ENCODE measurements at regions not wholly inside any gene's neighbourhood (a gene's known extent, or its start where the extent isn't known, plus 50 kb on each side); places are given as distances from the start of the nearest gene placed in this dataset.

GRCh38 chr2:51413726-51414125, 381.8 kb upstream of the NRXN1 start:
- Histone ChIP-seq H3K36me3 (ENCODE audit: control insufficient read depth, insufficient read depth, low read length) (no peaks in the 10 kb centered on the region), H3K4me3 (ENCODE audit: low read depth, low read length) (no peak overlapping the region), H3K9me3 (ENCODE audit: control insufficient read depth, insufficient read depth, low read length) (no peaks in the 10 kb centered on the region), H3K27me3 (ENCODE audit: control insufficient read depth, insufficient read depth, low read length) (no peaks in the 10 kb centered on the region), H3K4me1 (ENCODE audit: control insufficient read depth, insufficient read depth, low read length) (peaks cover 10% of the 10 kb centered on the region), H3K9ac (ENCODE audit: low read depth, low read length) (no peak overlapping the region)

- Histone ChIP-seq H3K9me3 (ENCODE audit: control insufficient read depth, insufficient read depth, low read length) (no peaks in the 10 kb centered on the region), H3K4me3 (ENCODE audit: low read depth, low read length) (no peak overlapping the region), H3K9ac (ENCODE audit: low read depth, low read length) (no peak overlapping the region), H3K4me1 (ENCODE audit: control insufficient read depth, insufficient read depth, low read length) (peaks cover 10% of the 10 kb centered on the region), H3K36me3 (ENCODE audit: control insufficient read depth, insufficient read depth, low read length) (no peaks in the 10 kb centered on the region), H3K27me3 (ENCODE audit: control insufficient read depth, insufficient read depth, low read length) (no peaks in the 10 kb centered on the region)
Measured at GRCh38 chr2:51410331-51410730, 378.4 kb upstream of the NRXN1 start.

- H3K9me3 ChIP-seq (ENCODE audit: control insufficient read depth, insufficient read depth, low read length), result no peaks in the 10 kb centered on the region
- no peak overlapping the region for H3K4me3 ChIP-seq (ENCODE audit: low read depth, low read length)
- no peaks in the 10 kb centered on the region for H3K36me3 ChIP-seq (ENCODE audit: control insufficient read depth, insufficient read depth, low read length)
- H3K27me3 ChIP-seq (ENCODE audit: control insufficient read depth, insufficient read depth, low read length), result no peaks in the 10 kb centered on the region
- peaks cover 10% of the 10 kb centered on the region for H3K4me1 ChIP-seq (ENCODE audit: control insufficient read depth, insufficient read depth, low read length)
- H3K9ac ChIP-seq (ENCODE audit: low read depth, low read length), result no peak overlapping the region
Measured at GRCh38 chr2:51409920-51410319, 378.0 kb upstream of the NRXN1 start.

- Histone ChIP-seq H3K4me1 (ENCODE audit: control insufficient read depth, insufficient read depth, low read length) (no peaks in the 10 kb centered on the region), H3K9ac (ENCODE audit: low read depth, low read length) (no peak overlapping the region)
Measured at GRCh38 chr2:51404226-51404625, 372.3 kb upstream of the NRXN1 start.

GRCh38 chr2:51401546-51401945, 369.6 kb upstream of the NRXN1 start:
- no peaks in the 10 kb centered on the region for H3K27me3 ChIP-seq (ENCODE audit: control insufficient read depth, insufficient read depth, low read length)
- H3K36me3 ChIP-seq (ENCODE audit: control insufficient read depth, insufficient read depth, low read length), result no peaks in the 10 kb centered on the region
- H3K9me3 ChIP-seq (ENCODE audit: control insufficient read depth, insufficient read depth, low read length), result no peaks in the 10 kb centered on the region
- no peak overlapping the region for H3K4me3 ChIP-seq (ENCODE audit: low read depth, low read length)
- no peak overlapping the region for H3K9ac ChIP-seq (ENCODE audit: low read depth, low read length)
- H3K4me1 ChIP-seq (ENCODE audit: control insufficient read depth, insufficient read depth, low read length), result no peaks in the 10 kb centered on the region

More at GRCh38 chr2:51404226-51404625, 372.3 kb upstream of the NRXN1 start:
- Histone ChIP-seq H3K9me3 (ENCODE audit: control insufficient read depth, insufficient read depth, low read length) (no peaks in the 10 kb centered on the region), H3K27me3 (ENCODE audit: control insufficient read depth, insufficient read depth, low read length) (no peaks in the 10 kb centered on the region), H3K36me3 (ENCODE audit: control insufficient read depth, insufficient read depth, low read length) (no peaks in the 10 kb centered on the region), H3K4me3 (ENCODE audit: low read depth, low read length) (no peak overlapping the region)

- no peaks in the 10 kb centered on the region for H3K27me3 ChIP-seq (ENCODE audit: control insufficient read depth, insufficient read depth, low read length)
- no peak overlapping the region for H3K4me3 ChIP-seq (ENCODE audit: low read depth, low read length)
- no peak overlapping the region for H3K9ac ChIP-seq (ENCODE audit: low read depth, low read length)
- H3K9me3 ChIP-seq (ENCODE audit: control insufficient read depth, insufficient read depth, low read length), result no peaks in the 10 kb centered on the region
- H3K36me3 ChIP-seq (ENCODE audit: control insufficient read depth, insufficient read depth, low read length), result no peaks in the 10 kb centered on the region
- H3K4me1 ChIP-seq (ENCODE audit: control insufficient read depth, insufficient read depth, low read length), result no peaks in the 10 kb centered on the region
Measured at GRCh38 chr2:51387235-51387634, 355.3 kb upstream of the NRXN1 start.

- no peaks in the 10 kb centered on the region for H3K4me1 ChIP-seq (ENCODE audit: control insufficient read depth, insufficient read depth, low read length)
- H3K4me3 ChIP-seq (ENCODE audit: low read depth, low read length), result no peak overlapping the region
- no peaks in the 10 kb centered on the region for H3K27me3 ChIP-seq (ENCODE audit: control insufficient read depth, insufficient read depth, low read length)
- H3K9me3 ChIP-seq (ENCODE audit: control insufficient read depth, insufficient read depth, low read length), result no peaks in the 10 kb centered on the region
- H3K9ac ChIP-seq (ENCODE audit: low read depth, low read length), result no peak overlapping the region
- H3K36me3 ChIP-seq (ENCODE audit: control insufficient read depth, insufficient read depth, low read length), result no peaks in the 10 kb centered on the region
Measured at GRCh38 chr2:51379997-51380396, 348.1 kb upstream of the NRXN1 start.

GRCh38 chr2:51368250-51368649, 336.3 kb upstream of the NRXN1 start:
- Histone ChIP-seq H3K27me3 (ENCODE audit: control insufficient read depth, insufficient read depth, low read length) (no peaks in the 10 kb centered on the region), H3K36me3 (ENCODE audit: control insufficient read depth, insufficient read depth, low read length) (no peaks in the 10 kb centered on the region), H3K4me3 (ENCODE audit: low read depth, low read length) (no peak overlapping the region), H3K4me1 (ENCODE audit: control insufficient read depth, insufficient read depth, low read length) (no peaks in the 10 kb centered on the region), H3K9ac (ENCODE audit: low read depth, low read length) (no peak overlapping the region), H3K9me3 (ENCODE audit: control insufficient read depth, insufficient read depth, low read length) (no peaks in the 10 kb centered on the region)

GRCh38 chr2:51350100-51350499, 318.2 kb upstream of the NRXN1 start:
- H3K36me3 ChIP-seq (ENCODE audit: control insufficient read depth, insufficient read depth, low read length), result no peaks in the 10 kb centered on the region
- H3K9ac ChIP-seq (ENCODE audit: low read depth, low read length), result no peak overlapping the region
- no peaks in the 10 kb centered on the region for H3K27me3 ChIP-seq (ENCODE audit: control insufficient read depth, insufficient read depth, low read length)
- no peak overlapping the region for H3K4me3 ChIP-seq (ENCODE audit: low read depth, low read length)
- H3K9me3 ChIP-seq (ENCODE audit: control insufficient read depth, insufficient read depth, low read length), result no peaks in the 10 kb centered on the region
- no peaks in the 10 kb centered on the region for H3K4me1 ChIP-seq (ENCODE audit: control insufficient read depth, insufficient read depth, low read length)

GRCh38 chr2:51344886-51345285, 313.0 kb upstream of the NRXN1 start:
- no peaks in the 10 kb centered on the region for H3K4me1 ChIP-seq (ENCODE audit: control insufficient read depth, insufficient read depth, low read length)
- no peaks in the 10 kb centered on the region for H3K36me3 ChIP-seq (ENCODE audit: control insufficient read depth, insufficient read depth, low read length)
- H3K9ac ChIP-seq (ENCODE audit: low read depth, low read length), result no peak overlapping the region
- H3K27me3 ChIP-seq (ENCODE audit: control insufficient read depth, insufficient read depth, low read length), result no peaks in the 10 kb centered on the region
- no peaks in the 10 kb centered on the region for H3K9me3 ChIP-seq (ENCODE audit: control insufficient read depth, insufficient read depth, low read length)
- no peak overlapping the region for H3K4me3 ChIP-seq (ENCODE audit: low read depth, low read length)

GRCh38 chr2:51335087-51336058, 303.4 kb upstream of the NRXN1 start:
- Histone ChIP-seq H3K9me3 (ENCODE audit: control insufficient read depth, insufficient read depth, low read length) (no peaks in the 10 kb centered on the region), H3K4me3 (ENCODE audit: low read depth, low read length) (no peak overlapping the region), H3K9ac (ENCODE audit: low read depth, low read length) (no peak overlapping the region), H3K36me3 (ENCODE audit: control insufficient read depth, insufficient read depth, low read length) (no peaks in the 10 kb centered on the region), H3K4me1 (ENCODE audit: control insufficient read depth, insufficient read depth, low read length) (no peaks in the 10 kb centered on the region), H3K27me3 (ENCODE audit: control insufficient read depth, insufficient read depth, low read length) (no peaks in the 10 kb centered on the region)

- H3K4me3 ChIP-seq (ENCODE audit: low read depth, low read length), result no peak overlapping the region
Measured at GRCh38 chr2:51329512-51329911, 297.6 kb upstream of the NRXN1 start.

More at GRCh38 chr2:51329512-51329911, 297.6 kb upstream of the NRXN1 start:
- H3K36me3 ChIP-seq (ENCODE audit: control insufficient read depth, insufficient read depth, low read length), result no peaks in the 10 kb centered on the region
- H3K9me3 ChIP-seq (ENCODE audit: control insufficient read depth, insufficient read depth, low read length), result no peaks in the 10 kb centered on the region
- no peaks in the 10 kb centered on the region for H3K27me3 ChIP-seq (ENCODE audit: control insufficient read depth, insufficient read depth, low read length)
- no peaks in the 10 kb centered on the region for H3K4me1 ChIP-seq (ENCODE audit: control insufficient read depth, insufficient read depth, low read length)
- no peak overlapping the region for H3K9ac ChIP-seq (ENCODE audit: low read depth, low read length)
